Parathyroid adenoma (tissue), 2 donors: ENCODE measurements at regions not wholly inside any gene's neighbourhood (a gene's known extent, or its start where the extent isn't known, plus 50 kb on each side); places are given as distances from the start of the nearest gene placed in this dataset.

Experiments
- H2AFZ ChIP-seq: fragments of 300-600 bp; sonication (generic); one replicate; pipeline ENCODE4 v1.7.0; 2017; ENCODE audit warnings: antibody characterized with exemption, mild to moderate bottlenecking
- H3K27ac ChIP-seq: fragments of 300-600 bp; sonication (generic); one replicate; pipeline ENCODE4 v1.7.0; 2017
- H3K27me3 ChIP-seq: fragments of 300-600 bp; sonication (generic); one replicate; pipeline ENCODE4 v1.7.0; 2017; ENCODE audit warnings: low read length; ENCODE audit not compliant: control insufficient read depth, insufficient read depth
- H3K36me3 ChIP-seq: fragments of 300-600 bp; sonication (generic); one replicate; pipeline ENCODE4 v1.7.0; 2017; ENCODE audit warnings: low read length; ENCODE audit not compliant: control insufficient read depth, insufficient read depth
- H3K4me1 ChIP-seq: fragments of 300-600 bp; sonication (generic); one replicate; pipeline ENCODE4 v1.7.0; 2017; ENCODE audit warnings: control low read depth
- H3K4me2 ChIP-seq: fragments of 300-600 bp; sonication (generic); one replicate; pipeline ENCODE4 v1.7.0; 2017; ENCODE audit warnings: low read length
- H3K4me3 ChIP-seq: fragments of 300-600 bp; sonication (generic); one replicate; pipeline ENCODE4 v1.7.0; 2017; ENCODE audit warnings: low read depth, low read length
- H3K79me2 ChIP-seq: fragments of 300-600 bp; sonication (generic); one replicate; pipeline ENCODE4 v1.7.0; 2017; ENCODE audit warnings: control low read depth
- H3K9ac ChIP-seq: fragments of 300-600 bp; sonication (generic); one replicate; pipeline ENCODE4 v1.7.0; 2017; ENCODE audit warnings: mild to moderate bottlenecking
- H3K9me3 ChIP-seq: fragments of 300-600 bp; sonication (generic); one replicate; pipeline ENCODE4 v1.7.0; 2017; ENCODE audit warnings: low read length; ENCODE audit not compliant: control insufficient read depth
- TF ChIP-seq, protein P1 (sequence below): fragments of 300-600 bp; sonication (generic); IDR thresholded peaks from one replicate; pipeline ENCODE4 v1.7.0; 2017; ENCODE audit warnings: antibody characterized with exemption, mild to moderate bottlenecking
- donor health status: primary hyperparathyroidism.

DNA sequence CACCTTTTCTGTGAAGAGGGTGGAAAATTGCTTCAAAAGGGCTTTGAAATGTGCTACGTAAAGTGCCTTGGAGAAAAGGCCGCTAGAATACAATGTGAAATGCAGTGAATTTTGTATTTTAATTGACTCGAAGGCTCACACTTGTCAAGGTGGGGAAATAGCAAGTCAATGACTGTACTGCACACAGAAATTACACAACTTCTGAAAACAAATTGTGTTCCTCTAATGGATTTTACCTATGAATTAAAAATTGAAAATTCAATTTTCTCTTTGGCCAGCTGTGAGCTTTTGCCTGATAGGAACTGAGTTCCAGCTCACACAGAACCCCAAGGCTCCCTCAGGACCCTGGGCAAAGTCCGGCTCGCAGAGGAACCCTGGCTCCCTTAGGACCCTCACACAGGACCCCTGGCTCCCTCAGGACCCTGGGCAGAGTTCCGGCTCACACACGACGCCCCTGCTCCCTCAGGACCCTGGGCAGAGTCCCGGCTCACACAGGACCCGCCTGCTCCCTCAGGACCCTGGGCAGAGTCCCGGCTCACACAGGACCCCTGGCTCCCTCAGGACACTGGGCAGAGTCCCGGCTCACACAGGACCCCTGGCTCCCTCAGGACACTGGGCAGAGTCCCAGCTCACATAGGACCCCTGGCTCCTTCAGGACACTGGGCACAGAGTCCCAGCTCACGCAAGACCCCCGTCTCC lies 324.9 kb downstream of the UQCRFS1 start:
- TF ChIP-seq, protein P1, sequence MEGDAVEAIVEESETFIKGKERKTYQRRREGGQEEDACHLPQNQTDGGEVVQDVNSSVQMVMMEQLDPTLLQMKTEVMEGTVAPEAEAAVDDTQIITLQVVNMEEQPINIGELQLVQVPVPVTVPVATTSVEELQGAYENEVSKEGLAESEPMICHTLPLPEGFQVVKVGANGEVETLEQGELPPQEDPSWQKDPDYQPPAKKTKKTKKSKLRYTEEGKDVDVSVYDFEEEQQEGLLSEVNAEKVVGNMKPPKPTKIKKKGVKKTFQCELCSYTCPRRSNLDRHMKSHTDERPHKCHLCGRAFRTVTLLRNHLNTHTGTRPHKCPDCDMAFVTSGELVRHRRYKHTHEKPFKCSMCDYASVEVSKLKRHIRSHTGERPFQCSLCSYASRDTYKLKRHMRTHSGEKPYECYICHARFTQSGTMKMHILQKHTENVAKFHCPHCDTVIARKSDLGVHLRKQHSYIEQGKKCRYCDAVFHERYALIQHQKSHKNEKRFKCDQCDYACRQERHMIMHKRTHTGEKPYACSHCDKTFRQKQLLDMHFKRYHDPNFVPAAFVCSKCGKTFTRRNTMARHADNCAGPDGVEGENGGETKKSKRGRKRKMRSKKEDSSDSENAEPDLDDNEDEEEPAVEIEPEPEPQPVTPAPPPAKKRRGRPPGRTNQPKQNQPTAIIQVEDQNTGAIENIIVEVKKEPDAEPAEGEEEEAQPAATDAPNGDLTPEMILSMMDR: no peak
- no peaks in the 10 kb centered on the region for H3K79me2 ChIP-seq
- no peak overlapping the region for H3K27ac ChIP-seq
- H3K4me2 ChIP-seq: no peak overlapping the region
- no peak overlapping the region for H3K9ac ChIP-seq
- no peaks in the 10 kb centered on the region for H3K9me3 ChIP-seq
- no peaks in the 10 kb centered on the region for H3K4me1 ChIP-seq
- H2AFZ ChIP-seq: no peak overlapping the region
- no peaks in the 10 kb centered on the region for H3K27me3 ChIP-seq
- no peak overlapping the region for H3K4me3 ChIP-seq
- H3K36me3 ChIP-seq: no peaks in the 10 kb centered on the region

- no peaks in the 10 kb centered on the region for H3K4me1 ChIP-seq
- no peak overlapping the region for H3K9ac ChIP-seq
- H2AFZ ChIP-seq: no peak overlapping the region
- TF ChIP-seq, protein P1: no peak
- no peaks in the 10 kb centered on the region for H3K36me3 ChIP-seq
- no peaks in the 10 kb centered on the region for H3K9me3 ChIP-seq
- no peak overlapping the region for H3K27ac ChIP-seq
- no peak overlapping the region for H3K4me2 ChIP-seq
- H3K27me3 ChIP-seq: no peaks in the 10 kb centered on the region
- no peaks in the 10 kb centered on the region for H3K79me2 ChIP-seq
- H3K4me3 ChIP-seq: no peak overlapping the region
Measured at GRCh38 chr19:28886708-28887107, 326.2 kb downstream of the UQCRFS1 start.

GRCh38 chr19:28885965-28886364 lies 327.0 kb downstream of the UQCRFS1 start:
- Histone ChIP-seq H3K36me3 (no peaks in the 10 kb centered on the region), H3K4me2 (no peak overlapping the region), H3K9ac (no peak overlapping the region), H3K27ac (no peak overlapping the region), H3K4me1 (no peaks in the 10 kb centered on the region), H3K79me2 (no peaks in the 10 kb centered on the region), H3K27me3 (no peaks in the 10 kb centered on the region), H3K4me3 (no peak overlapping the region), H3K9me3 (no peaks in the 10 kb centered on the region), H2AFZ (no peak overlapping the region)
- TF ChIP-seq, protein P1: no peak

GRCh38 chr19:28884786-28885476 lies 328.0 kb downstream of the UQCRFS1 start:
- Histone ChIP-seq H3K79me2 (no peaks in the 10 kb centered on the region), H3K4me2 (no peak overlapping the region), H3K27me3 (no peaks in the 10 kb centered on the region), H3K9me3 (no peaks in the 10 kb centered on the region), H2AFZ (no peak overlapping the region), H3K27ac (no peak overlapping the region), H3K36me3 (no peaks in the 10 kb centered on the region), H3K4me1 (no peaks in the 10 kb centered on the region), H3K9ac (no peak overlapping the region), H3K4me3 (no peak overlapping the region)
- TF ChIP-seq, protein P1: no peak
